GM08714 (cell line): ENCODE measurements at regions not wholly inside any gene's neighbourhood (a gene's known extent, or its start where the extent isn't known, plus 50 kb on each side); places are given as distances from the start of the nearest gene placed in this dataset.

Source experiments
- H3K4me3 ChIP-seq: fragments of 200-500 bp; sonication (Bioruptor generic); 2 replicates; pipeline ENCODE4 v1.5.1; 2014; ENCODE audit warnings: mild to moderate bottlenecking, low read length, inconsistent platforms
- ZNF274 ChIP-seq: IDR thresholded peaks from 2 replicates; pipeline ENCODE4 v1.6.1; 2012; ENCODE audit warnings: mild to moderate bottlenecking, low read depth, low read length

- no peak overlapping the region for H3K4me3 ChIP-seq
- no peak for TF ChIP-seq ZNF274
Observed at GRCh38 chr11:134643115-134644012, 231.3 kb upstream of the B3GAT1 start.

- TF ChIP-seq ZNF274 = no peak
- no peak overlapping the region for H3K4me3 ChIP-seq
Observed at GRCh38 chr11:134642206-134642605, 230.2 kb upstream of the B3GAT1 start.

GRCh38 chr11:134640971-134641968, 229.2 kb upstream of the B3GAT1 start:
- no peak overlapping the region for H3K4me3 ChIP-seq
- TF ChIP-seq ZNF274 = no peak

- no peak for TF ChIP-seq ZNF274
- H3K4me3 ChIP-seq = no peak overlapping the region
Observed at GRCh38 chr11:134640536-134640935, 228.5 kb upstream of the B3GAT1 start.

- H3K4me3 ChIP-seq = no peak overlapping the region
- TF ChIP-seq ZNF274 = no peak
Observed at GRCh38 chr11:134639586-134640330, 227.7 kb upstream of the B3GAT1 start.

- no peak overlapping the region for H3K4me3 ChIP-seq
- no peak for TF ChIP-seq ZNF274
Observed at GRCh38 chr11:134638796-134639430, 226.9 kb upstream of the B3GAT1 start.

- no peak for TF ChIP-seq ZNF274
- H3K4me3 ChIP-seq = no peak overlapping the region
Observed at GRCh38 chr11:134637091-134638015, 225.3 kb upstream of the B3GAT1 start.

- H3K4me3 ChIP-seq = no peak overlapping the region
- TF ChIP-seq ZNF274 = no peak
Observed at GRCh38 chr11:134636071-134636470, 224.0 kb upstream of the B3GAT1 start.

- H3K4me3 ChIP-seq = no peak overlapping the region
- no peak for TF ChIP-seq ZNF274
Observed at GRCh38 chr11:134634897-134635831, 223.1 kb upstream of the B3GAT1 start.

- H3K4me3 ChIP-seq = no peak overlapping the region
- TF ChIP-seq ZNF274 = no peak
Observed at GRCh38 chr11:134633276-134633675, 221.2 kb upstream of the B3GAT1 start.

GRCh38 chr11:134632347-134633119, 220.5 kb upstream of the B3GAT1 start:
- H3K4me3 ChIP-seq = no peak overlapping the region
- no peak for TF ChIP-seq ZNF274
